Body of pancreas (tissue), 4 donors: ENCODE measurements at regions not wholly inside any gene's neighbourhood (a gene's known extent, or its start where the extent isn't known, plus 50 kb on each side); places are given as distances from the start of the nearest gene placed in this dataset.
"Not testable (repeated sequence)": the region's sequence is repeated elsewhere in the genome, so short reads cannot be mapped to it uniquely, and the experiment has no call there.

ENCODE experiments used
- ATAC-seq: fragments of 150-250 bp; one replicate; pipeline ENCODE4 v1.9.1; 2016
- DNase-seq, 4 donors: peaks; one replicate each; pipeline ENCODE4 v3.0.0-alpha.2; 2019
- H3K27ac ChIP-seq, 4 donors: fragments of 200-600 bp; sonication (generic); 1 replicate in 3 of 4; 2 replicates in 1 of 4; pipeline versions ENCODE4 v1.5.1 to v1.6.1; 2016 to 2019; ENCODE audit warnings: mild to moderate bottlenecking in 1 of 4, mixed read lengths in 1 of 4, moderate library complexity in 1 of 4
- H3K27me3 ChIP-seq, 2 donors: fragments of 200-600 bp; sonication (generic); one replicate each; pipeline ENCODE4 v1.6.0; 2016; ENCODE audit warnings: mild to moderate bottlenecking in 1 of 2
- H3K36me3 ChIP-seq, 2 donors: fragments of 200-600 bp; sonication (generic); replicated peaks in 1 of 2; 2 replicates each; pipeline ENCODE4 v1.5.1; 2016; ENCODE audit warnings: low read depth in 2 of 2; ENCODE audit not compliant: insufficient read depth in 1 of 2
- H3K4me1 ChIP-seq: fragments of 200-600 bp; sonication (generic); one replicate; pipeline ENCODE4 v1.6.0; 2016
- H3K4me3 ChIP-seq, 2 donors: fragments of 200-600 bp; sonication (generic); 1 replicate in 1 of 2; 2 replicates in 1 of 2; pipeline ENCODE4 v1.5.1; 2016 to 2019
- H3K9me3 ChIP-seq, 3 donors: fragments of 200-600 bp; sonication (generic); 1 replicate in 2 of 3; 2 replicates in 1 of 3; pipeline ENCODE4 v1.5.1; 2016
- CTCF ChIP-seq, 7 experiments: fragments of 450-650 bp in 4 of 7; fragments of 200-600 bp in 3 of 7; sonication (generic) in 3 of 7; IDR thresholded peaks; one replicate each; pipeline ENCODE4 v1.5.1; 2016 to 2019; ENCODE audit warnings: antibody characterized with exemption in 7 of 7
- POLR2A ChIP-seq, 3 donors: fragments of 450-650 bp; IDR thresholded peaks; one replicate each; pipeline ENCODE4 v1.6.1; 2016; ENCODE audit warnings: antibody characterized with exemption in 3 of 3, mild to moderate bottlenecking in 2 of 3
- WGBS, 2 donors: methylation state at CpG; one replicate each; pipeline ENCODE4 v1.1.5; 2017; 5-methylcytosine and 5-hydroxymethylcytosine counted together
- intact Hi-C: fragments of 100-400 bp; cut with DNase I; formaldehyde crosslinking; loops from one replicate; pipeline ENCODE4 v1.15.1; 2023

- ATAC-seq (no peak), DNase-seq (no peak)
- Histone ChIP-seq H3K36me3 (no peaks in the 10 kb centered on the region), H3K9me3 (peaks cover 0 to 6% (median 0%) of the 10 kb centered on the region in 3 donors), H3K27ac (no peak overlapping the region), H3K27me3 (no peaks in the 10 kb centered on the region), H3K4me3 (no peak overlapping the region), H3K4me1 (no peaks in the 10 kb centered on the region)
- WGBS, 2 donors, result 79 to 91% methylated on average over 1 of the region's 1 CpG
- TF ChIP-seq POLR2A (IDR thresholded peaks at IDR 0.05) (no peak), CTCF (IDR thresholded peaks at IDR 0.05) (no peak)
- intact Hi-C loops, result no loop called here
Observed at GRCh38 chr13:80685942-80686341, 345.0 kb upstream of the SPRY2 start.

GRCh38 chr13:80684217-80684991, 343.5 kb upstream of the SPRY2 start:
- Histone ChIP-seq H3K9me3 (no peaks in the 10 kb centered on the region), H3K27me3 (no peaks in the 10 kb centered on the region), H3K4me1 (no peaks in the 10 kb centered on the region), H3K27ac (no peak overlapping the region), H3K4me3 (no peak overlapping the region), H3K36me3 (no peaks in the 10 kb centered on the region)
- WGBS, 2 donors, result 44 to 71% methylated on average over 2 of the region's 2 CpGs
- intact Hi-C loops, result no loop called here
- ATAC-seq (no peak), DNase-seq (no peak)
- no peak for TF ChIP-seq CTCF (IDR thresholded peaks at IDR 0.05)
- no peak for TF ChIP-seq POLR2A (IDR thresholded peaks at IDR 0.05)

GRCh38 chr13:80680786-80681366, 339.9 kb upstream of the SPRY2 start:
- DNase-seq (no peak), ATAC-seq (no peak)
- TF ChIP-seq POLR2A (IDR thresholded peaks at IDR 0.05), result no peak
- TF ChIP-seq CTCF (IDR thresholded peaks at IDR 0.05), result no peak
- H3K4me1 ChIP-seq, result no peaks in the 10 kb centered on the region
- H3K36me3 ChIP-seq, result no peaks in the 10 kb centered on the region
- no peak overlapping the region for H3K4me3 ChIP-seq
- intact Hi-C loops, result no loop called here
- WGBS, 2 donors, result 40 to 84% methylated on average over 1 of the region's 1 CpG
- H3K27me3 ChIP-seq, result no peaks in the 10 kb centered on the region
- no peaks in the 10 kb centered on the region for H3K9me3 ChIP-seq
- H3K27ac ChIP-seq, result no peak overlapping the region

- no peaks in the 10 kb centered on the region for H3K36me3 ChIP-seq
- no peak overlapping the region for H3K4me3 ChIP-seq
- intact Hi-C loops, result no loop called here
- no peaks in the 10 kb centered on the region for H3K9me3 ChIP-seq
- DNase-seq (no peak), ATAC-seq (no peak)
- H3K27me3 ChIP-seq, result no peaks in the 10 kb centered on the region
- H3K4me1 ChIP-seq, result no peaks in the 10 kb centered on the region
- 67 to 71% methylated on average over 1 of the region's 1 CpG for WGBS, 2 donors
- H3K27ac ChIP-seq, result no peak overlapping the region
- TF ChIP-seq CTCF (IDR thresholded peaks at IDR 0.05) (no peak), POLR2A (IDR thresholded peaks at IDR 0.05) (no peak)
Observed at GRCh38 chr13:80679423-80679822, 338.5 kb upstream of the SPRY2 start.

- ATAC-seq, result no peak
- no peaks in the 10 kb centered on the region for H3K4me1 ChIP-seq
Observed at GRCh38 chr13:80677227-80677626, 336.3 kb upstream of the SPRY2 start.

GRCh38 chr13:80675442-80675841, 334.5 kb upstream of the SPRY2 start:
- ATAC-seq, intact Hi-C loops, H3K4me1 ChIP-seq, H3K27ac ChIP-seq, H3K27me3 ChIP-seq, H3K9me3 ChIP-seq, H3K4me3 ChIP-seq, H3K36me3 ChIP-seq, DNase-seq: not testable (repeated sequence)
- WGBS, 2 donors, result 44 to 54% methylated on average over 2 of the region's 2 CpGs

More at GRCh38 chr13:80677227-80677626, 336.3 kb upstream of the SPRY2 start:
- intact Hi-C loops, result no loop called here
- Histone ChIP-seq H3K27ac (no peak overlapping the region), H3K36me3 (no peaks in the 10 kb centered on the region), H3K27me3 (no peaks in the 10 kb centered on the region), H3K4me3 (no peak overlapping the region), H3K9me3 (no peaks in the 10 kb centered on the region)
- no peak for DNase-seq
- no peak for TF ChIP-seq CTCF (IDR thresholded peaks at IDR 0.05)
- no peak for TF ChIP-seq POLR2A (IDR thresholded peaks at IDR 0.05)
- WGBS, 2 donors, result 58 to 77% methylated on average over 2 of the region's 2 CpGs
